SK-N-SH treated with all-trans-retinoic acid at 6 μM for 48 hours (cell line): ENCODE measurements at regions not wholly inside any gene's neighbourhood (a gene's known extent, or its start where the extent isn't known, plus 50 kb on each side); places are given as distances from the start of the nearest gene placed in this dataset.

ENCODE experiments used
- ATAC-seq: fragments of 200-7000 bp; cut with Tn5 transposase; 3 replicates; pipeline ENCODE4 v1.9.1; 2020; ENCODE audit warnings: mild to moderate bottlenecking, moderate library complexity
- ARNTL ChIP-seq: fragments of 450-650 bp; formaldehyde crosslinking; IDR thresholded peaks from 2 replicates; pipeline ENCODE4 v1.5.0; 2020; ENCODE audit warnings: low read depth, mild to moderate bottlenecking, moderate library complexity, borderline replicate concordance
- GLIS3 ChIP-seq: fragments of 250-450 bp; sonication (Bioruptor Pico); IDR thresholded peaks from 2 replicates; pipeline ENCODE4 v1.5.0; 2020; ENCODE audit warnings: mild to moderate bottlenecking, moderate library complexity
- ISL1 ChIP-seq: fragments of 250-450 bp; sonication (Bioruptor Pico); IDR thresholded peaks from 2 replicates; pipeline ENCODE4 v2.1.2; 2022; ENCODE audit warnings: mild to moderate bottlenecking, moderate library complexity
- OSR1 ChIP-seq: fragments of 250-450 bp; sonication (Bioruptor Pico); IDR thresholded peaks from 2 replicates; pipeline ENCODE4 v1.8.0; 2022; ENCODE audit warnings: moderate library complexity, mild to moderate bottlenecking, inconsistent platforms
- PPARA ChIP-seq: fragments of 250-450 bp; sonication (Bioruptor Pico); IDR thresholded peaks from 2 replicates; pipeline ENCODE4 v1.5.0; 2020; ENCODE audit warnings: mild to moderate bottlenecking, borderline replicate concordance
- RARB ChIP-seq: fragments of 250-450 bp; sonication (Bioruptor Pico); IDR thresholded peaks from 2 replicates; pipeline ENCODE4 v1.8.0; 2021; ENCODE audit warnings: mild to moderate bottlenecking, moderate library complexity
- SNAI2 ChIP-seq: fragments of 250-450 bp; sonication (Bioruptor Pico); IDR thresholded peaks from 2 replicates; pipeline ENCODE4 v1.5.0; 2020; ENCODE audit warnings: mild to moderate bottlenecking, moderate library complexity
- TCF4 ChIP-seq: fragments of 250-450 bp; sonication (Bioruptor Pico); IDR thresholded peaks from 2 replicates; pipeline ENCODE4 v1.8.0; 2021; ENCODE audit warnings: mild to moderate bottlenecking, moderate library complexity, borderline replicate concordance
- TOX ChIP-seq: fragments of 250-450 bp; sonication (Bioruptor Pico); IDR thresholded peaks from 2 replicates; pipeline ENCODE4 v1.8.0; 2021; ENCODE audit warnings: mild to moderate bottlenecking, moderate library complexity, borderline replicate concordance
- ZC3H10 ChIP-seq: fragments of 250-450 bp; sonication (Bioruptor Pico); IDR thresholded peaks from 2 replicates; pipeline ENCODE4 v1.5.1; 2021; ENCODE audit warnings: mild to moderate bottlenecking, moderate library complexity
- ZNF565 ChIP-seq: fragments of 450-650 bp; formaldehyde crosslinking; conservative IDR thresholded peaks from 2 replicates; pipeline ENCODE4 v1.5.0; 2020; ENCODE audit warnings: low read depth, mild to moderate bottlenecking, moderate library complexity
- ZNF70 ChIP-seq: fragments of 450-650 bp; formaldehyde crosslinking; IDR thresholded peaks from 2 replicates; pipeline ENCODE4 v1.5.0; 2020; ENCODE audit warnings: mild to moderate bottlenecking, moderate library complexity
- ZNF8 ChIP-seq: fragments of 450-650 bp; formaldehyde crosslinking; IDR thresholded peaks from 2 replicates; pipeline ENCODE4 v1.5.0; 2020; ENCODE audit warnings: mild to moderate bottlenecking, moderate library complexity
- TF ChIP-seq, protein P1 (sequence below): fragments of 250-450 bp; sonication (Bioruptor Pico); IDR thresholded peaks from 2 replicates; pipeline ENCODE4 v1.5.1; 2021; ENCODE audit warnings: mild to moderate bottlenecking, moderate library complexity
- TF ChIP-seq, protein P2 (sequence below): fragments of 250-450 bp; sonication (Bioruptor Pico); IDR thresholded peaks from 2 replicates; pipeline ENCODE4 v1.5.1; 2020; ENCODE audit warnings: low read depth, mild to moderate bottlenecking, moderate library complexity
- TF ChIP-seq, protein P3 (sequence below): fragments of 250-450 bp; sonication (Bioruptor Pico); IDR thresholded peaks from 2 replicates; pipeline ENCODE4 v1.8.0; 2021; ENCODE audit warnings: low read depth, mild to moderate bottlenecking, moderate library complexity, borderline replicate concordance
- TF ChIP-seq, protein P4 (sequence below): fragments of 250-450 bp; sonication (Bioruptor Pico); IDR thresholded peaks from 2 replicates; pipeline ENCODE4 v1.5.0; 2020; ENCODE audit warnings: mild to moderate bottlenecking, moderate library complexity
- TF ChIP-seq, protein P5 (sequence below): fragments of 250-450 bp; sonication (Bioruptor Pico); IDR thresholded peaks from 2 replicates; pipeline ENCODE4 v1.8.0; 2020; ENCODE audit warnings: mild to moderate bottlenecking, moderate library complexity, borderline replicate concordance

DNA sequence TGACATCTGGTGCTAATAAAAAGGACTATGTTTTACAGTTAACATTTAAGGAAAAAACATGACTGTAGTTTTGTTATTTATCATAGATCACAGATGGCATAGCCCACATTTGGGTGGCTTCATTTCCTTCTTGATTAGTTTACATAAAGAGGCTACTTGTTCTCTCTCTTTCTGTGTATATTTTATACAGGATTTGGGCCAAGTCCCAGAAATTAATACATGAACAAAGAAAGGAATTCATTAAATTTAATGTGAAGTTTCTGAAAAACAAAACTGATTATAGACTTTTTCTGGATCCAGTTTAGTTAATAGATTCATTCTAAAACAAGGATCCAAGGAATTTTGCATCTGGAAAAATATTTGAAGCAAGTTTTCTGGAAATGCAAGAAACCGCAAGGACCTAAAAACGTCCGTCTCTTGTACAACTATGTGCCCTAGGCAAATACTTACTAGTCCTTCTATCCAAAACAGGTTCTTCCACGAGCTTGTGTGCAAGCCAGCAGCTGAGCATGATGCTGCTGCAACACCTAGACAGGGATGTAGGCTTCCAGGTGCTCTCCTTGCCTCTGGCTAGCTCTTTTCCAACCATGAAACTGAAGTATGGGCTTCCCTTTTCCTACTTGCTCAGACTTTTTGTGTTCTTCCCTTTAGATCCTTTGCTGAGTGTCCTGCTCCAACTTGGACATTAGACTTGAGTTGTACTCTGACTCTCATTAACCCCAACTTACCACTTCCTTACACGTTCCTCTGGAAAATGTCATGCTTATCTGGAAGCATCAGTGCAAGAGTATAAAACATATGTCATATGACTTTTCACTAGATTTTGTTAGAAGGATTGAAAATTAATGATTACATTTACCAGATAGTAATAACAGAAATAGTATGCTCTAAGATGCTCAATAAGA is 161.5 kb upstream of the STARD13 start:
- peak; percentile 34; the same call in 2 of the 3 replicates for ATAC-seq
- TF ChIP-seq TCF4 (0 out of 2 replicates have a peak, but pooled peaks have one; percentile 13), ZC3H10 (CRISPR knock-in tag) (no peak), ISL1 (CRISPR knock-in tag) (no peak)
- TF ChIP-seq, protein P1, sequence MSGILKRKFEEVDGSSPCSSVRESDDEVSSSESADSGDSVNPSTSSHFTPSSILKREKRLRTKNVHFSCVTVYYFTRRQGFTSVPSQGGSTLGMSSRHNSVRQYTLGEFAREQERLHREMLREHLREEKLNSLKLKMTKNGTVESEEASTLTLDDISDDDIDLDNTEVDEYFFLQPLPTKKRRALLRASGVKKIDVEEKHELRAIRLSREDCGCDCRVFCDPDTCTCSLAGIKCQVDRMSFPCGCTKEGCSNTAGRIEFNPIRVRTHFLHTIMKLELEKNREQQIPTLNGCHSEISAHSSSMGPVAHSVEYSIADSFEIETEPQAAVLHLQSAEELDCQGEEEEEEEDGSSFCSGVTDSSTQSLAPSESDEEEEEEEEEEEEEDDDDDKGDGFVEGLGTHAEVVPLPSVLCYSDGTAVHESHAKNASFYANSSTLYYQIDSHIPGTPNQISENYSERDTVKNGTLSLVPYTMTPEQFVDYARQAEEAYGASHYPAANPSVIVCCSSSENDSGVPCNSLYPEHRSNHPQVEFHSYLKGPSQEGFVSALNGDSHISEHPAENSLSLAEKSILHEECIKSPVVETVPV (CRISPR knock-in tag): no peak
- TF ChIP-seq, protein P2, sequence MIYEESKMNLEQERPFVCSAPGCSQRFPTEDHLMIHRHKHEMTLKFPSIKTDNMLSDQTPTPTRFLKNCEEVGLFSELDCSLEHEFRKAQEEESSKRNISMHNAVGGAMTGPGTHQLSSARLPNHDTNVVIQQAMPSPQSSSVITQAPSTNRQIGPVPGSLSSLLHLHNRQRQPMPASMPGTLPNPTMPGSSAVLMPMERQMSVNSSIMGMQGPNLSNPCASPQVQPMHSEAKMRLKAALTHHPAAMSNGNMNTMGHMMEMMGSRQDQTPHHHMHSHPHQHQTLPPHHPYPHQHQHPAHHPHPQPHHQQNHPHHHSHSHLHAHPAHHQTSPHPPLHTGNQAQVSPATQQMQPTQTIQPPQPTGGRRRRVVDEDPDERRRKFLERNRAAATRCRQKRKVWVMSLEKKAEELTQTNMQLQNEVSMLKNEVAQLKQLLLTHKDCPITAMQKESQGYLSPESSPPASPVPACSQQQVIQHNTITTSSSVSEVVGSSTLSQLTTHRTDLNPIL (CRISPR knock-in tag): no peak
- TF ChIP-seq, all 23 proteins: peak for 1

DNA sequence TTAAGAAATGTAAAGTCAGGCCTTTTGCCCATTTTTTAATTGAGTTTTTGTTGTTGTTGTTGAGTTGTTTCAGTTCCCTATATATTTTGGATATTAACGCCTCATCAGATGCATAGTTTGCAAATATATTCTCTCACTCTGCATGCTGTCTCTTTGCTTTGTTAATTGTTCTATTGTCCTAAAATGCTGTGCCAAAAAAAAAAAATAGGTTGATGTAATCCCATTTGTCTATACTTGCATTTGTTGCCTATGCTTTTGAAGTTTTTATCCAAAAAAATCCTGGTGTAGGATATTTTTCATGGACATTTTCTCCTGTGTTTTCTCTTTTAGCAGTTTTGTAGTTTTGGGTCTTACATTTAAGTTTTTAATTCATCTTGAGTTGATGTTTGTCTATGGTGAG is 163.3 kb upstream of the STARD13 start:
- TF ChIP-seq, protein P3, sequence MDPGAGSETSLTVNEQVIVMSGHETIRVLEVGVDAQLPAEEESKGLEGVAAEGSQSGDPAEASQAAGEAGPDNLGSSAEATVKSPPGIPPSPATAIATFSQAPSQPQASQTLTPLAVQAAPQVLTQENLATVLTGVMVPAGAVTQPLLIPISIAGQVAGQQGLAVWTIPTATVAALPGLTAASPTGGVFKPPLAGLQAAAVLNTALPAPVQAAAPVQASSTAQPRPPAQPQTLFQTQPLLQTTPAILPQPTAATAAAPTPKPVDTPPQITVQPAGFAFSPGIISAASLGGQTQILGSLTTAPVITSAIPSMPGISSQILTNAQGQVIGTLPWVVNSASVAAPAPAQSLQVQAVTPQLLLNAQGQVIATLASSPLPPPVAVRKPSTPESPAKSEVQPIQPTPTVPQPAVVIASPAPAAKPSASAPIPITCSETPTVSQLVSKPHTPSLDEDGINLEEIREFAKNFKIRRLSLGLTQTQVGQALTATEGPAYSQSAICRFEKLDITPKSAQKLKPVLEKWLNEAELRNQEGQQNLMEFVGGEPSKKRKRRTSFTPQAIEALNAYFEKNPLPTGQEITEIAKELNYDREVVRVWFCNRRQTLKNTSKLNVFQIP: no peak
- TF ChIP-seq, all 23 proteins: peak for 0
- ATAC-seq: no peak

DNA sequence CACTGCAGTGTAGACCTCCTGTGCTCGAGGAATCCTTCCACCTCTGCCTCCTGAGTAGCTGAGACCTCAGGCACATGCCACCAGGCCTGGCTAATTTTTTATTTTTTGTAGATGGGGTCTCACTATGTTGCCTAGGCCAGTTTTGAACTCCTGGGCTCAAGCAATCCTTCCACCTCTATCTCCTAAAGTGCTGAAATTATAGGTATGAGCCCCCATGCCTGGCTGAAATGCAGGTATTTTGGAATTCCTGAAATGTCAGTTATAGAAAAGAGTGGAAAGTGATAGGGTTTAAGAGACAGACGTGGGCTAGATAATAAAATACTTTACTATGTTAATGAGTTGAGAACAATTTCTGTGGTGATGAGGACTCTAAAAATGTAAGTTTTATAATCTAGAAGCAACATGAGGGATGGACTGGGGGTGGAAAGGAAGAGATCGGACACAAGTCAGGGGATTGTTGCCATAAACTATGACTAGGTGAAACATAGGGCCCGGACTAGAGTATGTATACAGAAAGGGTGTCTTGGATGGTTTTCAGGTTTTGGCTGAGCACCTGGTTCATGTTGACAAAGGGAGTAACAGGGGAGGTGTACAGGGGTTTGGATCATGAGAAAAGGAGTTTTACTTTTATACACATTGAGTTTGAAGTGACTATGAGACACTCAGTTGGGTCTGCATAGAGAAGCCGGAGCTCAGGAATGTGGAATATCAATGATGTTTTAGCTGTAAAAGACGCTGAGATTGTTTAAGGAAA is 165.6 kb upstream of the STARD13 start:
- no peak for ATAC-seq
- TF ChIP-seq, protein P2 (CRISPR knock-in tag): no peak
- no peak for TF ChIP-seq GLIS3 (CRISPR knock-in tag)
- TF ChIP-seq ZC3H10 (CRISPR knock-in tag): no peak
- TF ChIP-seq, protein P4, sequence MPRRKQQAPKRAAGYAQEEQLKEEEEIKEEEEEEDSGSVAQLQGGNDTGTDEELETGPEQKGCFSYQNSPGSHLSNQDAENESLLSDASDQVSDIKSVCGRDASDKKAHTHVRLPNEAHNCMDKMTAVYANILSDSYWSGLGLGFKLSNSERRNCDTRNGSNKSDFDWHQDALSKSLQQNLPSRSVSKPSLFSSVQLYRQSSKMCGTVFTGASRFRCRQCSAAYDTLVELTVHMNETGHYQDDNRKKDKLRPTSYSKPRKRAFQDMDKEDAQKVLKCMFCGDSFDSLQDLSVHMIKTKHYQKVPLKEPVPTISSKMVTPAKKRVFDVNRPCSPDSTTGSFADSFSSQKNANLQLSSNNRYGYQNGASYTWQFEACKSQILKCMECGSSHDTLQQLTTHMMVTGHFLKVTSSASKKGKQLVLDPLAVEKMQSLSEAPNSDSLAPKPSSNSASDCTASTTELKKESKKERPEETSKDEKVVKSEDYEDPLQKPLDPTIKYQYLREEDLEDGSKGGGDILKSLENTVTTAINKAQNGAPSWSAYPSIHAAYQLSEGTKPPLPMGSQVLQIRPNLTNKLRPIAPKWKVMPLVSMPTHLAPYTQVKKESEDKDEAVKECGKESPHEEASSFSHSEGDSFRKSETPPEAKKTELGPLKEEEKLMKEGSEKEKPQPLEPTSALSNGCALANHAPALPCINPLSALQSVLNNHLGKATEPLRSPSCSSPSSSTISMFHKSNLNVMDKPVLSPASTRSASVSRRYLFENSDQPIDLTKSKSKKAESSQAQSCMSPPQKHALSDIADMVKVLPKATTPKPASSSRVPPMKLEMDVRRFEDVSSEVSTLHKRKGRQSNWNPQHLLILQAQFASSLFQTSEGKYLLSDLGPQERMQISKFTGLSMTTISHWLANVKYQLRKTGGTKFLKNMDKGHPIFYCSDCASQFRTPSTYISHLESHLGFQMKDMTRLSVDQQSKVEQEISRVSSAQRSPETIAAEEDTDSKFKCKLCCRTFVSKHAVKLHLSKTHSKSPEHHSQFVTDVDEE: no peak
- TF ChIP-seq ZNF70 (CRISPR knock-in tag): no peak
- no peak for TF ChIP-seq PPARA
- TF ChIP-seq ZNF8 (CRISPR knock-in tag): no peak
- no peak for TF ChIP-seq ARNTL (CRISPR knock-in tag)
- no peak for TF ChIP-seq RARB (CRISPR knock-in tag)
- TF ChIP-seq, protein P5, sequence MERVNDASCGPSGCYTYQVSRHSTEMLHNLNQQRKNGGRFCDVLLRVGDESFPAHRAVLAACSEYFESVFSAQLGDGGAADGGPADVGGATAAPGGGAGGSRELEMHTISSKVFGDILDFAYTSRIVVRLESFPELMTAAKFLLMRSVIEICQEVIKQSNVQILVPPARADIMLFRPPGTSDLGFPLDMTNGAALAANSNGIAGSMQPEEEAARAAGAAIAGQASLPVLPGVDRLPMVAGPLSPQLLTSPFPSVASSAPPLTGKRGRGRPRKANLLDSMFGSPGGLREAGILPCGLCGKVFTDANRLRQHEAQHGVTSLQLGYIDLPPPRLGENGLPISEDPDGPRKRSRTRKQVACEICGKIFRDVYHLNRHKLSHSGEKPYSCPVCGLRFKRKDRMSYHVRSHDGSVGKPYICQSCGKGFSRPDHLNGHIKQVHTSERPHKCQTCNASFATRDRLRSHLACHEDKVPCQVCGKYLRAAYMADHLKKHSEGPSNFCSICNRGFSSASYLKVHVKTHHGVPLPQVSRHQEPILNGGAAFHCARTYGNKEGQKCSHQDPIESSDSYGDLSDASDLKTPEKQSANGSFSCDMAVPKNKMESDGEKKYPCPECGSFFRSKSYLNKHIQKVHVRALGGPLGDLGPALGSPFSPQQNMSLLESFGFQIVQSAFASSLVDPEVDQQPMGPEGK (CRISPR knock-in tag): no peak
- TF ChIP-seq ZNF565 (CRISPR knock-in tag): no peak
- no peak for TF ChIP-seq OSR1 (CRISPR knock-in tag)
- TF ChIP-seq, protein P1 (CRISPR knock-in tag): no peak
- TF ChIP-seq SNAI2 (CRISPR knock-in tag): no peak
- TF ChIP-seq TOX (CRISPR knock-in tag): no peak
- TF ChIP-seq, all 23 proteins: peak for 0
